Muscle of leg (tissue), 3 donors: ENCODE measurements at regions not wholly inside any gene's neighbourhood (a gene's known extent, or its start where the extent isn't known, plus 50 kb on each side); places are given as distances from the start of the nearest gene placed in this dataset.
A peak's percentile ranks its signal among the peaks of the same experiment; 100 is the strongest.

Source experiments
- DNase-seq: peaks from one replicate; pipeline ENCODE4 v3.0.0; 2013
- H3K27ac ChIP-seq: one replicate; pipeline ENCODE4 v1.5.1; 2013; ENCODE audit warnings: mild to moderate bottlenecking, low read length, control low read depth
- H3K27me3 ChIP-seq: one replicate; pipeline ENCODE4 v1.6.1; 2013; ENCODE audit warnings: low read length; ENCODE audit not compliant: control insufficient read depth, insufficient read depth
- H3K36me3 ChIP-seq: one replicate; pipeline ENCODE4 v1.6.1; 2013; ENCODE audit warnings: low read length; ENCODE audit not compliant: control insufficient read depth, insufficient read depth
- H3K4me1 ChIP-seq: one replicate; pipeline ENCODE4 v1.6.1; 2013; ENCODE audit warnings: low read length; ENCODE audit not compliant: control insufficient read depth, insufficient read depth
- H3K4me3 ChIP-seq: one replicate; pipeline ENCODE4 v1.5.1; 2013; ENCODE audit warnings: low read length, control low read depth
- H3K9me3 ChIP-seq: replicated peaks from 2 replicates; pipeline ENCODE4 v1.6.1; 2013; ENCODE audit warnings: low read depth, low read length; ENCODE audit not compliant: control insufficient read depth
- WGBS: methylation state at CpG from one replicate; pipeline ENCODE4 v1.1.5; 2013; ENCODE audit warnings: missing lambda C conversion rate; ENCODE audit not compliant: insufficient coverage; 5-methylcytosine and 5-hydroxymethylcytosine counted together

DNA sequence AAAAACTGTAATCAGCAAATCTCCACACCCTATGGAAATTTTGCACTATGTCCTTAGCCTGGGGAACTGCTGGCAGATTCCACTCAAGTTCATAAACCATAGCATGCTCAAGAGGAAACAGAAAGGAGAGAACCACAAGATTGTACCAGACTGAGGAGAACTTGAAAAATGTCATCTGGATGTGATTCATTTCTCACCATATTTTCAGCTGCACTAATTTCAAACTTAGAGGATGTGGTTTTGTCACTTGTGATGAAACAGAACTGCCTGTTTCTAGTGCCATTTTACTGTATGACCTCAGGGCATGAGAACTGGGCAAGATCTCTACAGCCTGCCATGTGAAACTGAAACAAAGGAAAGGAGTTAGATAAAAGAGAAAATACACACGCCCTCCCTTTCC is 1493.1 kb upstream of the FLRT2 start:
- no peaks in the 10 kb centered on the region for H3K9me3 ChIP-seq
- no peak overlapping the region for H3K27ac ChIP-seq
- no peaks in the 10 kb centered on the region for H3K27me3 ChIP-seq
- H3K4me1 ChIP-seq = no peaks in the 10 kb centered on the region
- H3K4me3 ChIP-seq = no peak overlapping the region
- no peak for DNase-seq
- H3K36me3 ChIP-seq = no peaks in the 10 kb centered on the region
- WGBS = no CpG with 5 or more reads among the region's 1 CpG

- H3K4me3 ChIP-seq = no peak overlapping the region
- no peak overlapping the region for H3K27ac ChIP-seq
- no peaks in the 10 kb centered on the region for H3K36me3 ChIP-seq
- H3K9me3 ChIP-seq = no peaks in the 10 kb centered on the region
- no peaks in the 10 kb centered on the region for H3K4me1 ChIP-seq
- WGBS = no CpG with 5 or more reads among the region's 4 CpGs
- no peaks in the 10 kb centered on the region for H3K27me3 ChIP-seq
- no peak for DNase-seq
Measured at GRCh38 chr14:84037593-84037992, 1492.4 kb upstream of the FLRT2 start.

- DNase-seq = no peak
- no peaks in the 10 kb centered on the region for H3K9me3 ChIP-seq
- H3K4me3 ChIP-seq = no peak overlapping the region
- no peaks in the 10 kb centered on the region for H3K4me1 ChIP-seq
- WGBS = no CpG with 5 or more reads among the region's 3 CpGs
- H3K36me3 ChIP-seq = no peaks in the 10 kb centered on the region
- H3K27me3 ChIP-seq = no peaks in the 10 kb centered on the region
- H3K27ac ChIP-seq = no peak overlapping the region
Measured at GRCh38 chr14:84040101-84040500, 1489.8 kb upstream of the FLRT2 start.

GRCh38 chr14:84041421-84041820 is 1488.5 kb upstream of the FLRT2 start:
- Histone ChIP-seq H3K4me3 (no peak overlapping the region), H3K9me3 (no peaks in the 10 kb centered on the region), H3K4me1 (no peaks in the 10 kb centered on the region), H3K27ac (no peak overlapping the region), H3K27me3 (no peaks in the 10 kb centered on the region), H3K36me3 (no peaks in the 10 kb centered on the region)
- DNase-seq = no peak
- 100% methylated on average over 1 of the region's 2 CpGs for WGBS

- H3K4me3 ChIP-seq = no peak overlapping the region
- WGBS = 80% methylated on average over 1 of the region's 1 CpG
Measured at GRCh38 chr14:84042992-84043391, 1487.0 kb upstream of the FLRT2 start.

DNA sequence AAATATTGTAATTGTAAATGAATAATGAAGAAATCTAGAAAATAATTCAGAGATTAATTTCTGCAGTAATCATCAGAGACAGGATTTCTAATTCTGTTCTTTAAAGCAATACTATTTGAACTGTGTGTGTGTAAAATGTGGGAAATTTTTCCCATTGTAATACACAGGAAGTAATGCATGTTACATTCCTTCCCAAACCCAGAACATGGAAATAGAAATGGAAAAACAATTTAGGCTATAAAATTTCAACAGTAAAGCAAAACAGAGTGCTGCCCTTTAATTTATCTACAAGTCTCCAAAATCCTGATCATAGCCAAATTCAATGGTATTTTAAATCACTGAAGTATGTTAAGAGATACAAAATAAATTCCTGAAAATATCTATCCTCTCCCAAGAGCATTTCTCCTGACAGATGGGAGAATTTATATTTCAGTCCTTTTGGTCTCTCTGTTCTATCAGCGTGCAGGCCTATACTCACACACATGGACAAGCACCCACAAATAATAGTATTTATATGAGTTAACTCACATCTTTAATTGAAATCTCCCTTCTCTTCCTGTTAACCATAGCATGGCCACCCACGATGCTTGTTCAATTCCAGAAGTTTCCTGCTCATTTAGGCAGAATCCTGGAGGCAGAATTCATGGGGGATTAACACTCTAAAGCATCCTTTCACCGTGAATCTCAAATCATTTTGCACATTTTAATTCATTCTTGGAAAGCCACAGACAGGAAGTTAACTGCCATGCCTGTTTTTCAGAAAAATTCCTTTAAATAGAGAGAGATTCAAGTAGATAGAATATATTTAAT is 1465.4 kb upstream of the FLRT2 start:
- WGBS = 0% methylated on average over 1 of the region's 3 CpGs
- peak; percentile 83 for DNase-seq
- H3K27ac ChIP-seq = peak overlapping the region; percentile 10

More at GRCh38 chr14:84042992-84043391, 1487.0 kb upstream of the FLRT2 start:
- no peak for DNase-seq
- H3K27me3 ChIP-seq = no peaks in the 10 kb centered on the region
- no peaks in the 10 kb centered on the region for H3K4me1 ChIP-seq
- H3K36me3 ChIP-seq = no peaks in the 10 kb centered on the region
- H3K9me3 ChIP-seq = no peaks in the 10 kb centered on the region
- H3K27ac ChIP-seq = no peak overlapping the region

GRCh38 chr14:84065811-84066210 is 1464.1 kb upstream of the FLRT2 start:
- Histone ChIP-seq H3K4me3 (no peak overlapping the region), H3K4me1 (no peaks in the 10 kb centered on the region), H3K36me3 (no peaks in the 10 kb centered on the region), H3K27me3 (no peaks in the 10 kb centered on the region), H3K27ac (no peak overlapping the region), H3K9me3 (no peaks in the 10 kb centered on the region)
- WGBS = no CpG with 5 or more reads among the region's 5 CpGs
- no peak for DNase-seq

More for the DNA sequence above, 1465.4 kb upstream of the FLRT2 start:
- H3K4me3 ChIP-seq = no peak overlapping the region
- no peaks in the 10 kb centered on the region for H3K9me3 ChIP-seq
- H3K27me3 ChIP-seq = no peaks in the 10 kb centered on the region
- no peaks in the 10 kb centered on the region for H3K36me3 ChIP-seq
- no peaks in the 10 kb centered on the region for H3K4me1 ChIP-seq

- H3K36me3 ChIP-seq = no peaks in the 10 kb centered on the region
- H3K27me3 ChIP-seq = no peaks in the 10 kb centered on the region
- H3K4me1 ChIP-seq = no peaks in the 10 kb centered on the region
- no peaks in the 10 kb centered on the region for H3K9me3 ChIP-seq
- no CpG with 5 or more reads among the region's 2 CpGs for WGBS
- no peak overlapping the region for H3K27ac ChIP-seq
- no peak for DNase-seq
- no peak overlapping the region for H3K4me3 ChIP-seq
Measured at GRCh38 chr14:84068288-84068687, 1461.7 kb upstream of the FLRT2 start.

GRCh38 chr14:84071061-84071460 is 1458.9 kb upstream of the FLRT2 start:
- no peaks in the 10 kb centered on the region for H3K9me3 ChIP-seq
- H3K27me3 ChIP-seq = no peaks in the 10 kb centered on the region
- no peaks in the 10 kb centered on the region for H3K36me3 ChIP-seq
- no peak overlapping the region for H3K4me3 ChIP-seq
- WGBS = no CpG with 5 or more reads among the region's 1 CpG
- peaks cover 2% of the 10 kb centered on the region for H3K4me1 ChIP-seq
- no peak overlapping the region for H3K27ac ChIP-seq
- DNase-seq = no peak

- peaks cover 2% of the 10 kb centered on the region for H3K4me1 ChIP-seq
- H3K36me3 ChIP-seq = no peaks in the 10 kb centered on the region
- WGBS = no CpG with 5 or more reads among the region's 2 CpGs
- no peak overlapping the region for H3K4me3 ChIP-seq
- H3K9me3 ChIP-seq = no peaks in the 10 kb centered on the region
- DNase-seq = peak; percentile 66
- no peak overlapping the region for H3K27ac ChIP-seq
- H3K27me3 ChIP-seq = no peaks in the 10 kb centered on the region
Measured at GRCh38 chr14:84074626-84075025, 1455.3 kb upstream of the FLRT2 start.
